VCaP (cell line): ENCODE measurements at regions not wholly inside any gene's neighbourhood (a gene's known extent, or its start where the extent isn't known, plus 50 kb on each side); places are given as distances from the start of the nearest gene placed in this dataset.

Experiments used
- H3K27ac ChIP-seq: fragments of 450-650 bp; 2 replicates; pipeline ENCODE4 v1.5.1; 2017
- TF ChIP-seq, protein P1 (sequence below): fragments of 450-650 bp; conservative IDR thresholded peaks from 2 replicates; pipeline ENCODE4 v1.5.1; 2017; ENCODE audit warnings: mild to moderate bottlenecking, moderate library complexity

DNA sequence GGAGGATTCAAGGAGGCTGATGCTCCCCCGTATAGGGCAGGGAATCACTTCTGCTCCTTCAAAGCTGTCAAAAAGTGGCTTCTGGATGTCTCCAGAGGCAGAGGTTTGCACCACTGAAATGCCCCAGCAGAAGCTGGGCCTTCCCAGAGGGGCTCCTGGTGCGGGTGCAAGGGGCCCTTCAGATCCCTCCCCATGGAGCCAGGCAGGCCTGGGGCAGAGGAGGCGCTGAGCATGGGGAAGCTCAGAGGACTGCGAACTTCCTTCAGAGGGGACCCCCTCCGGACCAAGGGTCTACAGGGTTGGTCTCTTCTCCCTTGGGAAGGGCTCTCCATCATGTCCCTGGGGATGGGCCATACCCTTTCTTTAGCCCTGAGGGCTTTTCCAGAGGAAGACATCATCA lies 341.2 kb downstream of the DYSF start:
- H3K27ac ChIP-seq = peak overlapping the region; percentile 86; the same call in 1 of the 2 replicates
- TF ChIP-seq, protein P1, sequence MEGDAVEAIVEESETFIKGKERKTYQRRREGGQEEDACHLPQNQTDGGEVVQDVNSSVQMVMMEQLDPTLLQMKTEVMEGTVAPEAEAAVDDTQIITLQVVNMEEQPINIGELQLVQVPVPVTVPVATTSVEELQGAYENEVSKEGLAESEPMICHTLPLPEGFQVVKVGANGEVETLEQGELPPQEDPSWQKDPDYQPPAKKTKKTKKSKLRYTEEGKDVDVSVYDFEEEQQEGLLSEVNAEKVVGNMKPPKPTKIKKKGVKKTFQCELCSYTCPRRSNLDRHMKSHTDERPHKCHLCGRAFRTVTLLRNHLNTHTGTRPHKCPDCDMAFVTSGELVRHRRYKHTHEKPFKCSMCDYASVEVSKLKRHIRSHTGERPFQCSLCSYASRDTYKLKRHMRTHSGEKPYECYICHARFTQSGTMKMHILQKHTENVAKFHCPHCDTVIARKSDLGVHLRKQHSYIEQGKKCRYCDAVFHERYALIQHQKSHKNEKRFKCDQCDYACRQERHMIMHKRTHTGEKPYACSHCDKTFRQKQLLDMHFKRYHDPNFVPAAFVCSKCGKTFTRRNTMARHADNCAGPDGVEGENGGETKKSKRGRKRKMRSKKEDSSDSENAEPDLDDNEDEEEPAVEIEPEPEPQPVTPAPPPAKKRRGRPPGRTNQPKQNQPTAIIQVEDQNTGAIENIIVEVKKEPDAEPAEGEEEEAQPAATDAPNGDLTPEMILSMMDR = no peak

DNA sequence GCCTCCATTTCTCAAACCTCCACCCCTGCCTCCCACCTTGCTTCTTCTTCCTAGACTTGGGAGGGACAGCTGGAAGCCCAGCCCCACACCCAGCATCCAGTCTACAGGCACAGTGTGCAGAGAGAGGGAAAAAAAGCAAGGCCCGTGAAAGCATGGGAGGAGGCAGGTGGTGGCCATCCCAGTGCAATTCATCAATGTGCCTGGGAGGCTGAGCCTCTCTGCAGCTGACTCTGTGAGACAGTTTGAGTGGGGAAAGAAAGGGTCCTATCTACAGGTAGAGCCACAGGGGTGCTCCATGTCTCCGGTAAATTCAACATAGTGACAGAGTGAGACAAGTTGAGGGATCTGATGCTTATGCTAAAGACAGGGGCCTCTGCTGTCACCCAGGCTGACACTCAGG lies 340.6 kb downstream of the DYSF start:
- TF ChIP-seq, protein P1 = no peak
- peak overlapping the region; percentile 86 for H3K27ac ChIP-seq

DNA sequence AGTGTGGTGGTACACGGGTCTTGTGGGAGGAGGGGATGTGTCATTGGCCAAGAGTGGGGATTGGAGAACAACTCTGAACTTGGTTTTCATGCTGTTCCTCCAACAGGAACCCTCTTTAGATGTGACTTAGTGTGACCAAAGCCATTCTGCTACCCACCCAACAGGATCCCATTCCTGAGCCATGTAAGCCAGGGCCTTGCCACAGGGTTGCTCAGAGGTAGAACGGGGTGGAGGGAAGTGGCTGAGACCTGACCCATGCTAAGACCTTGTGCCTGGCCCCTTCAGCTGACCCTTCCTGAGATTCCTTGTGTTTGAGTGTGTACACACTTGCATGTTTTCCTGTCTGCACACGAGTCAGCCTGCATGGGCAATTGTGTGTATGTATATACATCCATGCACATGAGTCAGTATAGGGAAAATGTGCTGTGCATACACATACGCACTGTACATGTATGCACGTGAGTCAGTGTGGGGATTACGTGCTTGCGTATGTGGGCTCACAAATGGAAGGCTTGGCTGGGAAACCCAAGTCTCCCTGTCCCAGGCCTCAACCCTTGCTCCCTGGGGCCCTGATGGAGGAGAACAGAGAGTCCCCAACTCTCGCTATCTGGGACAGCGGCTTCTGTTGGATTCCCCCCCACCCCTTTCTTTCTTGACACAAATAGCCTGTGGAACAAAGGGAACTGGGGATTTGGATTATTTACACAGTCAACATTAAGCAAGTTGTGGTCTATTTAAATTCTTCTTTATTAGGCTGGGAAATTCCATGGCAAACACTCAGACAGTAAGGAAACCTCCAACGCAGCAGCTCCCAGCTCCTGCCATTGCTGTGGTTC lies 339.8 kb downstream of the DYSF start:
- TF ChIP-seq, protein P1 = no peak

DNA sequence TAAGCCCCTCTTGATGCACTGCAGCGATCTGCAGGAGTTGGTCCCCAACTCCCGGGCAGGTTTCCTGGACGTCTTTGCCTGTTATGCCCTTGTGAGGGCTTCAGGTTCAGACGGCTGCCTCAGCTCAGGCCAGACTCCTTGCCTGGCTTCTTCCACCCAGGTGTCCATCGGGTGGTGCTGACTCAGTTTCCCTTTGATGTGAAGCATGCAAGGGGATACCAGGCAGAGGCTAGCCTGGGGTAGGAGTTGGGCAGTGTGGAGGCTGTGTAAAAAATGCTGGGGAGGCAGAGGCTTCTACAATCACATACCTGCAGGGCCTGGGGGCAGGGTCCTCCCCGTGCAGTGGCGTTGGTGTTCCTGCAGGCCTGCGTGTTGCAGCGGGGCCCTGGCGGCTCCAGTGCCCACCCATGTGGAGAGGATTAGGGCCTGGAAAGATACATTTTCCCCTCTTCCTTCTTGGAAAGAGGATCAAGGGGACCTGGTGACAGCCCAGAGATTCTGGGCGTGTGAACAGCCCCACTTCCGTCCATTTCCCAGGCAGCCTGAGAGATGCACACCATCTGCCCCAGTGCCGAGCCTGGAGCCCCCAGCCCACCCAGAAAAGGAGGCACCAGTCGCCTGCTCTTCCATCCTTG lies 338.3 kb downstream of the DYSF start:
- peak overlapping the region; percentile 86; the same call in 1 of the 2 replicates for H3K27ac ChIP-seq
- TF ChIP-seq, protein P1 = no peak

More for the DNA sequence above, 339.8 kb downstream of the DYSF start:
- H3K27ac ChIP-seq = peak overlapping the region; percentile 86

DNA sequence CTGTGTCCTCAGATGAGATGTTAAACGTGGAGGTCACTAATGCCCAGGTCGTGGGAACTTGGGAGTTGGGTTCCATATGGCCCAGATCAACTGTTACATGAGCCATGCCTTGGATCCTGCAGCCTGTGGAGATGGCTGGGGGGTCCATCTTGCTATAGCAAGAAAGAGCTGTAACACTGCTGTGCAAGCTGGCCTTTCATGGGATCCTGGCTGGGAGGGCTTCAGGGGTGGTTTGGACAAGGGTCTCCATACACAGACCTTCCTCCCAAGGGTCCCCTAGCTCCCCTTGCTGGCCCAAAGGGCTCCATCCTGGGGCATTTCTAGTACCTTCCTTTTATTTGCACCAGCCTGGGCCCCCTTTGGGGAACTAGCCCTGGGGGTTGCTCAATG lies 337.7 kb downstream of the DYSF start:
- no peak overlapping the region for H3K27ac ChIP-seq
- TF ChIP-seq, protein P1 = no peak

DNA sequence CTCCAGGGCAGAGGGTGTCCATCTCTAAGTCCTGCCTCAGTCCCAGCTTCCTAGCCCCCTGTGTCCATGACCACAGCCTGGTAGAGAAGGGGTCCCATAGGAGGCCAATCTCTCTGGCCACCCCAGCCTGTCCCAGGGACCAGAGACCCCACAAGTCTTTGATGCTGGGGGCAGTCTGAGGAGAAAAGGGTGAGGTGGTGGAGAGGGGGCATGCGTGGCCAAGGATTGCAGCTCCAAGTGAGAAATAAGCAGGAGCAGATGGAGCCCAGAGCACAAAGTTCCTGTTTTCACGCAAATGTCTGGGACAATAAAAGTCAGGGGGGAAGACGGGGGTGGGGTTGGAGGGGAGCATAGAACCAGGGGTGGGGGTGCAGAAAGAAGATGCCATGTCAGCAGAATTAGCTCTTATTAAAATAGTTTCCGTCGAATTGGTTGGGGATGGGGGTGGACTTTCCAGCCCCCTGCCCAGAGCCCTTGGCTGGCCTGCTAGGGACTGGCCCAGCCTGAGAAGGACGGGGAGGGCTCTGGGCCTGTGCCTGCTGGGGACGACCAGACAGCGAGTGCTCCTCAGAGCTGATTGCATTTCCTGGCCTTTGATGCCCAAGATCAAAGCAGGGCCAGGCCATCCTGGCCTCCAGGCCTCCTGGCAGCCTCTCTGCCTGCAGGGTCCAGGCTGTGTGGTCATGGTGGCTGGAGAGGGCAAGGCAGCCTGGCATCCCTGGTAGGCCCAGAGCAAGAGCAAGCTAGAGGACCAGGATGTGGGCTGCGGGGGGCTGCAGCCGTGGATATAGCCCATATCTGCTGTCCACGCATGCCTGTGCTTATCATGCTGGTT lies 337.1 kb downstream of the DYSF start:
- H3K27ac ChIP-seq = no peak overlapping the region
- TF ChIP-seq, protein P1 = no peak
